HEK293 (cell line): ENCODE measurements at regions not wholly inside any gene's neighbourhood (a gene's known extent, or its start where the extent isn't known, plus 50 kb on each side); places are given as distances from the start of the nearest gene placed in this dataset.

Experiments
- CTCF ChIA-PET: fragments of 350-600 bp; formaldehyde crosslinking; extraction: SDS; loops from one replicate; lab custom pipeline; 2021; ENCODE audit warnings: antibody characterized with exemption; lab: Yijun Ruan, JAX
- POLR2A ChIA-PET: fragments of 300-600 bp; formaldehyde crosslinking; extraction: SDS; loops from one replicate; lab custom pipeline; 2020; ENCODE audit warnings: antibody characterized with exemption, inconsistent platforms; lab: Yijun Ruan, JAX
- H3K27ac ChIP-seq: fragments of 200-500 bp; sonication (Bioruptor generic); 2 replicates; pipeline ENCODE4 v1.5.1; 2014; ENCODE audit warnings: low read depth, low read length, control low read depth, inconsistent platforms; ENCODE audit errors: extremely low read depth
- H3K36me3 ChIP-seq, 2 experiments: fragments of 200-500 bp in 1 of 2; sonication (Bioruptor generic) in 1 of 2; 1 replicate in 1 of 2; 2 replicates in 1 of 2; pipeline ENCODE4 v1.5.1; 2014 to 2017; ENCODE audit warnings: inconsistent platforms in 2 of 2, low read length in 2 of 2; ENCODE audit not compliant: control insufficient read depth in 2 of 2, insufficient read depth in 1 of 2
- H3K4me1 ChIP-seq: fragments of 200-500 bp; sonication (Bioruptor generic); 2 replicates; pipeline ENCODE4 v1.5.1; 2014; ENCODE audit warnings: mild to moderate bottlenecking, low read length, inconsistent platforms; ENCODE audit not compliant: control insufficient read depth, insufficient read depth
- H3K4me3 ChIP-seq: 2 replicates; pipeline ENCODE4 v1.5.1; 2011; ENCODE audit warnings: low read depth, mild to moderate bottlenecking, control low read depth, low read length, moderate library complexity
- H3K9me3 ChIP-seq: fragments of 200-500 bp; sonication (Bioruptor generic); 2 replicates; pipeline ENCODE4 v1.5.1; 2014; ENCODE audit warnings: low read depth, low read length, inconsistent platforms; ENCODE audit not compliant: control insufficient read depth, insufficient read depth
- ELK4 ChIP-seq: IDR thresholded peaks from 2 replicates; pipeline ENCODE4 v1.6.1; 2011; ENCODE audit warnings: mild to moderate bottlenecking, low read depth, low read length, borderline replicate concordance
- HIC1 ChIP-seq: fragments of 450-650 bp; formaldehyde crosslinking; IDR thresholded peaks from 2 replicates; pipeline ENCODE4 v1.5.1; 2016; ENCODE audit warnings: missing biosample characterization, missing genetic modification characterization
- HOXA7 ChIP-seq: sonication (generic); formaldehyde crosslinking; IDR thresholded peaks from 2 replicates; pipeline ENCODE4 v1.8.1; 2022; ENCODE audit warnings: missing genetic modification reagents, borderline replicate concordance
- KLF16 ChIP-seq: fragments of 450-650 bp; formaldehyde crosslinking; IDR thresholded peaks from 2 replicates; pipeline ENCODE4 v1.5.1; 2017; ENCODE audit warnings: missing biosample characterization, missing genetic modification characterization
- RBAK ChIP-seq: fragments of 450-650 bp; formaldehyde crosslinking; IDR thresholded peaks from 2 replicates; pipeline ENCODE4 v1.5.1; 2016; ENCODE audit warnings: missing biosample characterization, missing genetic modification characterization
- SCRT2 ChIP-seq: fragments of 450-650 bp; formaldehyde crosslinking; IDR thresholded peaks from 2 replicates; pipeline ENCODE4 v1.5.1; 2016; ENCODE audit warnings: missing biosample characterization, missing genetic modification characterization
- ZBTB11 ChIP-seq: fragments of 450-650 bp; formaldehyde crosslinking; conservative IDR thresholded peaks from 2 replicates; pipeline ENCODE4 v1.5.1; 2016; ENCODE audit warnings: low read depth, missing biosample characterization, missing genetic modification characterization
- ZBTB8A ChIP-seq: fragments of 450-650 bp; formaldehyde crosslinking; IDR thresholded peaks from 2 replicates; pipeline ENCODE4 v1.5.1; 2016; ENCODE audit warnings: missing biosample characterization, missing genetic modification characterization
- ZFP69B ChIP-seq: fragments of 450-650 bp; formaldehyde crosslinking; IDR thresholded peaks from 2 replicates; pipeline ENCODE4 v1.5.1; 2016; ENCODE audit warnings: missing biosample characterization, missing genetic modification characterization
- ZNF133 ChIP-seq: fragments of 450-650 bp; formaldehyde crosslinking; IDR thresholded peaks from 2 replicates; pipeline ENCODE4 v1.5.1; 2016; ENCODE audit warnings: missing biosample characterization, missing genetic modification characterization
- ZNF202 ChIP-seq: fragments of 450-650 bp; formaldehyde crosslinking; IDR thresholded peaks from 2 replicates; pipeline ENCODE4 v1.5.1; 2016; ENCODE audit warnings: missing biosample characterization, missing genetic modification characterization, borderline replicate concordance
- ZNF335 ChIP-seq: fragments of 450-650 bp; formaldehyde crosslinking; conservative IDR thresholded peaks from 2 replicates; pipeline ENCODE4 v1.5.1; 2016; ENCODE audit warnings: missing biosample characterization, missing genetic modification characterization
- ZNF350 ChIP-seq: fragments of 450-650 bp; formaldehyde crosslinking; IDR thresholded peaks from 2 replicates; pipeline ENCODE4 v1.5.0; 2017; ENCODE audit warnings: missing biosample characterization, mild to moderate bottlenecking, missing genetic modification characterization
- ZNF398 ChIP-seq: fragments of 450-650 bp; formaldehyde crosslinking; IDR thresholded peaks from 2 replicates; pipeline ENCODE4 v1.5.1; 2017; ENCODE audit warnings: missing biosample characterization, missing genetic modification characterization
- ZNF530 ChIP-seq: fragments of 450-650 bp; formaldehyde crosslinking; IDR thresholded peaks from 2 replicates; pipeline ENCODE4 v1.5.1; 2016; ENCODE audit warnings: low read depth, missing biosample characterization, missing genetic modification characterization
- ZNF654 ChIP-seq: fragments of 450-650 bp; formaldehyde crosslinking; IDR thresholded peaks from 2 replicates; pipeline ENCODE4 v1.5.1; 2016; ENCODE audit warnings: low read depth, missing biosample characterization, missing genetic modification characterization

GRCh38 chr12:124115496-124115895 lies 142.5 kb downstream of the ZNF664 start:
- CTCF ChIA-PET: no interaction called here
- Histone ChIP-seq H3K9me3 (no peaks in the 10 kb centered on the region), H3K4me1 (no peaks in the 10 kb centered on the region), H3K27ac (no peak overlapping the region), H3K4me3 (no peak overlapping the region), H3K36me3 (no peaks in the 10 kb centered on the region)
- POLR2A ChIA-PET: no interaction called here
- no peak for TF ChIP-seq KLF16 (tag by site-specific recombination)
- TF ChIP-seq SCRT2 (tag by site-specific recombination): no peak

GRCh38 chr12:124115976-124116690 lies 143.1 kb downstream of the ZNF664 start:
- Histone ChIP-seq H3K4me3 (no peak overlapping the region), H3K4me1 (no peaks in the 10 kb centered on the region), H3K36me3 (no peaks in the 10 kb centered on the region), H3K9me3 (no peaks in the 10 kb centered on the region), H3K27ac (no peak overlapping the region)
- TF ChIP-seq ELK4: no peak
- no peak for TF ChIP-seq ZNF202 (tag by site-specific recombination)
- no peak for TF ChIP-seq ZNF654 (tag by site-specific recombination)
- TF ChIP-seq ZNF398 (tag by site-specific recombination): no peak
- no peak for TF ChIP-seq ZBTB11 (tag by site-specific recombination)
- no peak for TF ChIP-seq ZBTB8A
- TF ChIP-seq RBAK (tag by site-specific recombination): no peak
- no peak for TF ChIP-seq HOXA7
- TF ChIP-seq ZNF335 (tag by site-specific recombination): no peak
- no peak for TF ChIP-seq ZNF350
- TF ChIP-seq ZNF530 (tag by site-specific recombination): no peak
- no peak for TF ChIP-seq HIC1 (tag by site-specific recombination)
- TF ChIP-seq ZNF133 (tag by site-specific recombination): no peak
- TF ChIP-seq ZFP69B: no peak
- ChIA-PET CTCF (no interaction called here), POLR2A (no interaction called here)
